ENCODE measurements at regions not wholly inside any gene's neighbourhood (a gene's known extent, or its start where the extent isn't known, plus 50 kb on each side); places are given as distances from the start of the nearest gene placed in this dataset.

GRCh38 chr1:10908266-10908665, 104.2 kb upstream of the TARDBP start:
- TF ChIP-seq EZH2 (IDR thresholded peaks at IDR 0.05; ENCODE audit: insufficient read depth, poor library complexity, severe bottlenecking) (no peak), EZH2phosphoT487 (IDR thresholded peaks at IDR 0.05; ENCODE audit: insufficient read depth, low read depth) (no peak)
